ENCODE measurements at regions not wholly inside any gene's neighbourhood (a gene's known extent, or its start where the extent isn't known, plus 50 kb on each side); places are given as distances from the start of the nearest gene placed in this dataset.

GRCh38 chr5:61625137-61625561 lies 293.1 kb downstream of the ZSWIM6 start:
- no peak overlapping the region for H3K27ac ChIP-seq (ENCODE audit: low read depth, low read length)
- no peak overlapping the region for H4K5ac ChIP-seq (ENCODE audit: insufficient read length, low read depth, low read length)
- peaks cover 7% of the 10 kb centered on the region; the same call in 1 of the 2 replicates for H3K23me2 ChIP-seq (ENCODE audit: low read depth, low read length)
- H3K79me1 ChIP-seq (ENCODE audit: low read depth, low read length) = no peaks in the 10 kb centered on the region
- FAIRE-seq = no peak
- no peak overlapping the region for H2BK15ac ChIP-seq (ENCODE audit: low read length)
- TF ChIP-seq PHF8 (conservative IDR thresholded peaks at IDR 0.05; ENCODE audit: low read depth, low read length) = no peak
- TF ChIP-seq SP1 (IDR thresholded peaks at IDR 0.05; ENCODE audit: low read depth, low read length) = no peak
- TF ChIP-seq CREB1 (IDR thresholded peaks at IDR 0.05) = no peak
- no peak for TF ChIP-seq ATF3 (IDR thresholded peaks at IDR 0.05; ENCODE audit: insufficient read depth, low read depth, low read length)
- no peak for TF ChIP-seq ATF2 (IDR thresholded peaks at IDR 0.05; ENCODE audit: low read length)
- H3K4me2 ChIP-seq (ENCODE audit: insufficient read depth in 1 of 2, low read depth in 2 of 2, low read length in 2 of 2) = peak overlapping the region; percentile 64 to 94
- no peak overlapping the region for H3K23ac ChIP-seq (ENCODE audit: insufficient read length)
- no peaks in the 10 kb centered on the region for H3K36me3 ChIP-seq (ENCODE audit: control insufficient read depth in 2 of 4, insufficient read depth in 4 of 4, low read length in 3 of 4)
- DNase-seq (ENCODE audit: low read depth in 1 of 2, low spot score in 2 of 2) = no peak
- peak overlapping the region; percentile 35 to 69 (median 46) for H3K4me3 ChIP-seq (ENCODE audit: extremely low read depth in 1 of 4, insufficient read depth in 2 of 4, low read depth in 3 of 4, low read length in 4 of 4)
- 14% methylated on average over 11 of the region's 11 CpGs; no CpG with 5 or more reads in 1 of the 2 experiments for WGBS, 2 experiments (ENCODE audit: extremely low coverage in 1 of 2, insufficient coverage in 1 of 2, insufficient read length in 1 of 2, insufficient replicate concordance in 2 of 2, low coverage in 1 of 2, low lambda C conversion rate in 2 of 2, missing lambda C conversion rate in 1 of 2)
- H3K9ac ChIP-seq (replicated peaks in 1 of 4; ENCODE audit: extremely low read depth in 1 of 4, low read depth in 3 of 4, low read length in 3 of 4) = no peak overlapping the region
- no peak overlapping the region for H3K4ac ChIP-seq (replicated peaks; ENCODE audit: insufficient read length, low read depth, low read length)
- POLR2A ChIA-PET (ENCODE audit: partially characterized antibody) = interaction anchor here (0.9 to 1.7 kb wide), 4 partner anchors 17 to 294 kb away, joined by 3 read pairs; no protein-coding TSS in a partner anchor
- H3K18ac ChIP-seq (ENCODE audit: extremely low read depth, low read length) = peak overlapping the region; percentile 4; the same call in 1 of the 2 replicates
- no peak overlapping the region for H4K8ac ChIP-seq (ENCODE audit: extremely low read depth, insufficient read depth, low read length)
- H2BK20ac ChIP-seq (ENCODE audit: low read length) = no peak overlapping the region
- peak overlapping the region; percentile 55; the same call in 1 of the 2 replicates for H2AFZ ChIP-seq (ENCODE audit: low read length)
- H3K4me1 ChIP-seq (replicated peaks in 1 of 4; ENCODE audit: control insufficient read depth in 3 of 4, insufficient read depth in 4 of 4, low read length in 3 of 4) = peaks cover 4 to 7% (median 6%) of the 10 kb centered on the region in 4 experiments; a peak in 6 of 7 replicates
- no peaks in the 10 kb centered on the region for H3K79me2 ChIP-seq (ENCODE audit: control insufficient read depth in 1 of 2, insufficient read depth in 2 of 2, low read length in 2 of 2)
- no peaks in the 10 kb centered on the region for H3K9me3 ChIP-seq (ENCODE audit: insufficient read depth in 2 of 2, low read depth in 1 of 2, low read length in 1 of 2)
- H2AK5ac ChIP-seq (ENCODE audit: low read depth, low read length) = no peak overlapping the region
- no peak overlapping the region for H4K91ac ChIP-seq (replicated peaks; ENCODE audit: insufficient read length, low read length)
- H4K20me1 ChIP-seq (replicated peaks in 1 of 2; ENCODE audit: control insufficient read depth in 1 of 2, insufficient read depth in 2 of 2, low read length in 2 of 2) = no peaks in the 10 kb centered on the region
- H2BK120ac ChIP-seq (replicated peaks; ENCODE audit: low read depth, low read length) = no peak overlapping the region
- no peaks in the 10 kb centered on the region; a peak in 1 of 7 replicates for H3K27me3 ChIP-seq (replicated peaks in 1 of 4; ENCODE audit: control insufficient read depth in 3 of 4, extremely low read depth in 1 of 4, insufficient read depth in 3 of 4, low read length in 3 of 4)
- no peak overlapping the region for H3K56ac ChIP-seq (replicated peaks; ENCODE audit: insufficient read length, low read depth, low read length)
- no peak overlapping the region for H2BK12ac ChIP-seq (ENCODE audit: low read depth, low read length)
- CTCF ChIA-PET (ENCODE audit: partially characterized antibody) = interaction anchor here (0.8 to 3.2 kb wide), 15 partner anchors 12 to 486 kb away, joined by 3 to 45 read pairs (median 5); partner anchors contain the start of gene ZSWIM6
- H3K14ac ChIP-seq (ENCODE audit: insufficient read length) = no peak overlapping the region
- H2BK5ac ChIP-seq (ENCODE audit: low read depth, low read length) = no peak overlapping the region
